A549 (cell line): ENCODE measurements at regions not wholly inside any gene's neighbourhood (a gene's known extent, or its start where the extent isn't known, plus 50 kb on each side); places are given as distances from the start of the nearest gene placed in this dataset.
A peak's percentile ranks its signal among the peaks of the same experiment; 100 is the strongest.

Experiments used
- ATAC-seq, 2 experiments: fragments of 200-7000 bp in 1 of 2; fragments of >200 bp in 1 of 2; cut with Nextera tagmentation in 1 of 2; cut with Tn5 transposase in 1 of 2; 3 replicates each; pipeline versions ENCODE4 v1.8.0 to v1.9.1; 2018 to 2020; ENCODE audit warnings: mild to moderate bottlenecking in 1 of 2, moderate library complexity in 1 of 2
- CTCF ChIA-PET: fragments of 300-600 bp; sonication (Branson Sonifier 250); formaldehyde crosslinking; extraction: SDS; loops from one replicate; lab custom pipeline; 2021; ENCODE audit warnings: antibody characterized with exemption, inconsistent platforms; lab: Yijun Ruan, JAX
- POLR2A ChIA-PET: fragments of 350-600 bp; formaldehyde crosslinking; extraction: SDS; loops from one replicate; lab custom pipeline; 2021; ENCODE audit warnings: antibody characterized with exemption, inconsistent platforms; lab: Yijun Ruan, JAX
- DNase-seq, 2 experiments: peaks; one replicate each; pipeline versions ENCODE4 v3.0.0 to v3.0.0-alpha.2; 2011 to 2016; ENCODE audit warnings: low read depth in 1 of 2, low spot score in 1 of 2
- FAIRE-seq: peaks from 2 replicates; lab custom pipeline; 2011; peaks lifted over from hg19 to GRCh38; lab: Jason Lieb, UNC
- H3K27ac ChIP-seq, 2 experiments: fragments of >200 bp; sonication (Bioruptor Twin); formaldehyde crosslinking; 3 replicates each; pipeline ENCODE4 v1.5.1; 2016 to 2017
- H3K4me1 ChIP-seq: fragments of >200 bp; sonication (Bioruptor Twin); formaldehyde crosslinking; 3 replicates; pipeline ENCODE4 v1.6.1; 2016
- H3K4me2 ChIP-seq: fragments of >200 bp; sonication (Bioruptor Twin); formaldehyde crosslinking; 3 replicates; pipeline ENCODE4 v1.6.1; 2016
- H3K4me3 ChIP-seq: fragments of >200 bp; sonication (Bioruptor Twin); formaldehyde crosslinking; 3 replicates; pipeline ENCODE4 v1.5.1; 2016
- H3K9me3 ChIP-seq: fragments of >200 bp; sonication (Bioruptor Twin); formaldehyde crosslinking; 3 replicates; pipeline ENCODE4 v1.6.1; 2016
- BHLHE40 ChIP-seq: IDR thresholded peaks from 2 replicates; pipeline ENCODE4 v1.6.1; 2012; ENCODE audit warnings: low read depth, low read length, inconsistent platforms
- FOXS1 ChIP-seq: fragments of 250-450 bp; sonication (Bioruptor Pico); IDR thresholded peaks from 2 replicates; pipeline ENCODE4 v1.5.0; 2020; ENCODE audit warnings: mild to moderate bottlenecking, moderate library complexity
- GATA3 ChIP-seq: IDR thresholded peaks from 2 replicates; pipeline ENCODE4 v1.6.1; 2012; ENCODE audit warnings: borderline replicate concordance
- HOXB5 ChIP-seq: fragments of 250-450 bp; sonication (Bioruptor Pico); IDR thresholded peaks from 2 replicates; pipeline ENCODE4 v1.5.0; 2020; ENCODE audit warnings: mild to moderate bottlenecking, moderate library complexity
- MAZ ChIP-seq: fragments of 150-350 bp; IDR thresholded peaks from 2 replicates; pipeline ENCODE4 v1.6.1; 2014; ENCODE audit warnings: antibody characterized with exemption, low read depth, low read length, borderline replicate concordance
- PBX3 ChIP-seq: IDR thresholded peaks from 2 replicates; pipeline ENCODE4 v1.6.1; 2012
- RAD21 ChIP-seq, 2 experiments: fragments of >200 bp in 1 of 2; sonication (Bioruptor Twin) in 1 of 2; formaldehyde crosslinking in 1 of 2; IDR thresholded peaks in 1 of 2; conservative IDR thresholded peaks in 1 of 2; 2 replicates in 1 of 2; 3 replicates in 1 of 2; pipeline ENCODE4 v1.6.1; 2012 to 2018; ENCODE audit warnings: inconsistent platforms in 1 of 2
- RFX5 ChIP-seq: fragments of 450-650 bp; IDR thresholded peaks from 2 replicates; pipeline ENCODE4 v1.7.1; 2014; ENCODE audit warnings: antibody characterized with exemption, mild to moderate bottlenecking, moderate library complexity
- RNF2 ChIP-seq: fragments of 200-600 bp; sonication (generic); IDR thresholded peaks from 2 replicates; pipeline ENCODE4 v1.6.1; 2016; ENCODE audit warnings: low read depth, mild to moderate bottlenecking, antibody characterized with exemption, moderate library complexity, borderline replicate concordance
- ZNF302 ChIP-seq: fragments of 250-450 bp; sonication (Bioruptor Pico); IDR thresholded peaks from 2 replicates; pipeline ENCODE4 v1.9.0; 2021; ENCODE audit warnings: inconsistent platforms, mild to moderate bottlenecking, moderate library complexity
- WGBS: methylation state at CpG from one replicate; pipeline ENCODE4 v1.1.6; 2017; ENCODE audit errors: missing lambda C conversion rate; 5-methylcytosine and 5-hydroxymethylcytosine counted together
- TF ChIP-seq, protein P1 (sequence below): fragments of 250-450 bp; sonication (Bioruptor Pico); IDR thresholded peaks from 2 replicates; pipeline ENCODE4 v1.5.0; 2021; ENCODE audit warnings: mild to moderate bottlenecking, moderate library complexity, borderline replicate concordance
- TF ChIP-seq, protein P2 (sequence below): fragments of >200 bp; sonication (Bioruptor Twin); formaldehyde crosslinking; IDR thresholded peaks from 2 replicates; pipeline ENCODE4 v1.6.1; 2016

DNA sequence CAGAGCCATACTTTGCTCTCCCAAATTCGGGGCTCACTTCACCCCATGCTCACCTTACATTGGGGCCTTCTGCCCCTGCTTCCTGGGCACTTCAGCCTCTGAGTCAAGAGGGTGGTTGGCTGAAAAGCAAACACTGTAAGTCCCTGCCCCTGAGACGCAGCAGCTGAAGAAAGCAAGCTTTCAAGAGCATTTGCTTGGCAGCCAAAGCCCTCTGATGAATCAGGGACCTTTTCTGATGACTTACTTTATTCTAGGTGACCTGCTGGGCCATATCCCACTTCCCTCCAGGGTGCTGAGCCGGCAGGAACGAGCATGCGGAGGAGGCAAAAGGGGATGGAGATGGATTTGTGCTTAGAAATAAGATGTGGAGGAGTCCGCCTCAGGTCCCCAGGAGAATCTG lies 147.0 kb upstream of the TNRC6C start:
- ChIA-PET POLR2A (no interaction called here), CTCF (interaction anchor here (1.2 kb wide), 1 partner anchor 268 kb away, joined by 3 read pairs; no protein-coding TSS in a partner anchor)
- Histone ChIP-seq H3K4me1 (peaks cover 5% of the 10 kb centered on the region; the same call in 1 of the 3 replicates), H3K9me3 (no peaks in the 10 kb centered on the region), H3K4me2 (no peak overlapping the region), H3K4me3 (no peak overlapping the region), H3K27ac (no peak overlapping the region)
- no peak for TF ChIP-seq FOXS1 (CRISPR knock-in tag)
- TF ChIP-seq BHLHE40 = no peak
- TF ChIP-seq HOXB5 (CRISPR knock-in tag) = no peak
- no peak for FAIRE-seq
- WGBS = 31% methylated on average over 6 of the region's 6 CpGs
- no peak for DNase-seq
- no peak for ATAC-seq

DNA sequence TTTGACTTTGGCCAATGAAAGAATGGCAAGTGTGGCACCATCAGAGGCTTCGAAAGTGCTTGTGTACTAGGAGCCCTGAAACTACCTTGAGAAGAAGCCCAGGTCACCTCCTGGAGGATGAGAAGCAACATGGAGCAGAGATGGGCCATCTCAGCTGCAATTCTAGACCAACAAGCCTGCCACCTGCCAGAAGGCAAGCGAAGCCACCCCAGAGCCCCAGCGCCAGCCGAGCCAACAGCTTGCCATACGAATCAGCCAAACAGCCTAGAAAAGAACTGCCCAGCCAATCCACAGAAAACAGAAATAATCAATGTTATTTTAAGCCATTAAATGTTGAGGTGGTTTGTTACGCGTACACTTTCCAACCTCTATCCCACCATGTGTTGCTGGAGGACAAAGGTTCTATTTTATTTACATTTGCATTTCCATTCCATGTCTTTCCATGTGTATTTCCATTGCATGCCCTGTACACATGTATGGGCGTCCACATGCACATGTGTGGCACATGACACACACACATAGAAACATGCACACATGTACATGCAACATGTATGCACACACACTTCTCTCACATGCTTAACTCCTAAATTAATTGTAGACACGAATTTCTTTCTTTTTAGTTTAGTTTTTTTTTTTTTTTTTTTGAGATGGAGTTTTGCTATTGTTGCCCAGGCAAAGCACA lies 144.3 kb upstream of the TNRC6C start:
- TF ChIP-seq RFX5 (no peak), PBX3 (no peak), ZNF302 (CRISPR knock-in tag) (no peak), RNF2 (no peak), GATA3 (no peak)
- TF ChIP-seq, protein P1, sequence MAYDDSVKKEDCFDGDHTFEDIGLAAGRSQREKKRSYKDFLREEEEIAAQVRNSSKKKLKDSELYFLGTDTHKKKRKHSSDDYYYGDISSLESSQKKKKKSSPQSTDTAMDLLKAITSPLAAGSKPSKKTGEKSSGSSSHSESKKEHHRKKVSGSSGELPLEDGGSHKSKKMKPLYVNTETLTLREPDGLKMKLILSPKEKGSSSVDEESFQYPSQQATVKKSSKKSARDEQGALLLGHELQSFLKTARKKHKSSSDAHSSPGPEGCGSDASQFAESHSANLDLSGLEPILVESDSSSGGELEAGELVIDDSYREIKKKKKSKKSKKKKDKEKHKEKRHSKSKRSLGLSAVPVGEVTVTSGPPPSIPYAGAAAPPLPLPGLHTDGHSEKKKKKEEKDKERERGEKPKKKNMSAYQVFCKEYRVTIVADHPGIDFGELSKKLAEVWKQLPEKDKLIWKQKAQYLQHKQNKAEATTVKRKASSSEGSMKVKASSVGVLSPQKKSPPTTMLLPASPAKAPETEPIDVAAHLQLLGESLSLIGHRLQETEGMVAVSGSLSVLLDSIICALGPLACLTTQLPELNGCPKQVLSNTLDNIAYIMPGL (CRISPR knock-in tag) = no peak
- ChIA-PET CTCF (interaction anchor here (0.7 to 1.9 kb wide), 2 partner anchors 20 to 53 kb away, joined by 3 to 5 read pairs; no protein-coding TSS in a partner anchor), POLR2A (interaction anchor here (0.6 to 1.3 kb wide), 2 partner anchors 144 to 176 kb away, joined by 3 to 6 read pairs; partner anchors contain the start of gene TNRC6C)
- H3K4me1 ChIP-seq = peaks cover 5% of the 10 kb centered on the region; the same call in 1 of the 3 replicates
- DNase-seq = no peak
- H3K4me3 ChIP-seq = no peak overlapping the region
- H3K9me3 ChIP-seq = no peaks in the 10 kb centered on the region
- no peak for ATAC-seq
- no peak for FAIRE-seq
- WGBS = 30% methylated on average over 9 of the region's 9 CpGs
- H3K27ac ChIP-seq = no peak overlapping the region
- no peak overlapping the region for H3K4me2 ChIP-seq

DNA sequence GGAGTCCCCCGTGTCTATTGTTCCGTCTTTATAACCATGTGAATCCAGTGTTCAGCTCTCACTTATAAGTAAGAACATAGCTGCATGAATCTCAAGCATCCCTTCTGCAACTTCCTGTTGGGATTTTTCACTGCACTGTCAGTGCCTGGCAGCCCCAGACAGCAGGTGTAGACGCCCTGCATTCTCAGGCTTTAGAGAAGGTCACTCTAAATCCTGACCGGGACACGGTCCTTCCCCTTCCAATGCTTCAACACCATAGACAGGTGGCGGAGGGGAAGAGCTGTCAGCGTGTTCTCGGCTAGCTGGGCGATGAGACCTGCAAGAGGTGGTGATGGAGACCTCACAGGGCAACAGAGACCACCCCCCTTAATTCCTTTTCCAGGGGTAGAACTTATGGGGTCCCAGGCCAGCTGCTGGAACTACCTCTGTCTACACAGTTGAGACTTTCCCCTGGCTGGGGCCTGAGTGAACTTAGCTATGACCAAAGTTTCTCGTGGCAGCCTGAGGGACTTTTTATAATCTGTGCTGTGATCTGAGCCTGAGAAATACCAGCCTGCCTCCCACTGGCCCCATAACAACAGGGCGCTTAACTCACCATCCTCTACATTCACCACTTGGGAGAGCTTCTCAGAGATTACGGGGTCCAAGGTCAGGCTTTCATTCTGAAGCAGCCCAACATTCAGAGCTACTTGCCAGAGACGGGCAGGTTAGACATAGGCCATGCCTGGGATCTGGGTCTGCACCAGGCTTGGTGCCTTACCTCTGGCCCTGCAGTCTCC lies 143.2 kb upstream of the TNRC6C start:
- ChIA-PET CTCF (interaction anchor here (0.6 to 1.9 kb wide), 5 partner anchors 13 to 273 kb away, joined by 3 to 8 read pairs (median 4); no protein-coding TSS in a partner anchor), POLR2A (interaction anchor here (0.6 to 1.3 kb wide), 2 partner anchors 143 to 177 kb away, joined by 3 to 6 read pairs; partner anchors contain the start of gene TNRC6C)
- H3K27ac ChIP-seq = no peak overlapping the region
- no peak for DNase-seq
- no peak for TF ChIP-seq MAZ
- TF ChIP-seq, protein P1 (CRISPR knock-in tag) = no peak
- TF ChIP-seq, protein P2, sequence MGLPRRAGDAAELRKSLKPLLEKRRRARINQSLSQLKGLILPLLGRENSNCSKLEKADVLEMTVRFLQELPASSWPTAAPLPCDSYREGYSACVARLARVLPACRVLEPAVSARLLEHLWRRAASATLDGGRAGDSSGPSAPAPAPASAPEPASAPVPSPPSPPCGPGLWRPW = no peak
- TF ChIP-seq RAD21 (conservative IDR thresholded peaks at IDR 0.05 in 1 of 2, IDR thresholded peaks at IDR 0.05 in 1 of 2) = 0 out of 5 replicates have a peak, but pooled peaks of 1 of the 2 experiments have one; percentile 1
- H3K4me1 ChIP-seq = peaks cover 5% of the 10 kb centered on the region; the same call in 1 of the 3 replicates
- no peak overlapping the region for H3K4me3 ChIP-seq
- no peak for FAIRE-seq
- 63% methylated on average over 13 of the region's 13 CpGs for WGBS
- no peak; a peak in 1 of 6 replicates for ATAC-seq
- H3K9me3 ChIP-seq = no peaks in the 10 kb centered on the region
- H3K4me2 ChIP-seq = no peak overlapping the region
